Uterus (tissue), 2 donors: ENCODE measurements at regions not wholly inside any gene's neighbourhood (a gene's known extent, or its start where the extent isn't known, plus 50 kb on each side); places are given as distances from the start of the nearest gene placed in this dataset.

Experiments
- CTCF ChIP-seq, 4 experiments: fragments of 200-600 bp in 2 of 4; fragments of 450-650 bp in 2 of 4; sonication (generic) in 2 of 4; IDR thresholded peaks; one replicate each; pipeline ENCODE4 v1.5.1; 2016 to 2019; ENCODE audit warnings: antibody characterized with exemption in 4 of 4, mild to moderate bottlenecking in 2 of 4, moderate library complexity in 1 of 4
- POLR2A ChIP-seq, 2 donors: fragments of 450-650 bp; IDR thresholded peaks; one replicate each; pipeline ENCODE4 v1.6.1; 2016; ENCODE audit warnings: antibody characterized with exemption in 2 of 2, mild to moderate bottlenecking in 1 of 2, moderate library complexity in 1 of 2

GRCh38 chr2:234429265-234429664, 67.6 kb downstream of the ARL4C start:
- TF ChIP-seq CTCF (IDR thresholded peaks at IDR 0.05) (no peak), POLR2A (IDR thresholded peaks at IDR 0.05) (no peak)
